ENCODE measurements at regions not wholly inside any gene's neighbourhood (a gene's known extent, or its start where the extent isn't known, plus 50 kb on each side); places are given as distances from the start of the nearest gene placed in this dataset.

DNA sequence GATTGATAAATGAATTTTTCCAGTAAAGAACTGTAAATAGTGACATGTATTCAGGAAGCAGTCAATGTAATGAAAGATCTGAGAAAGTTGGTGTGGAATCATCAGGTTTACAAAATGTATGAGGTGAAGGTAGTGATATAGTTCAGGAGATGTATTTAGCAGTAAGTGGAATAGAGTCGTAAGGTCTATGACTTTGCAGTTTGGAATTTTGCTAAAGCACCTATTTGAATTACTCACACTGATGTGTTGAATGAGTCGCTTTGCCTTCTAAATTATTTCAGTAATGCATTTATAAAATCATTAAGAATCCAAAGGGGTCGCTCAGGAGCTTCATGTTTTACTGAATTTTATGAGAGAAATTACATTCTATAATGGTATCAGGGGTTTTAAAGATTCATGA, 713.7 kb downstream of the DSC3 start:
- TF ChIP-seq CTCF (IDR thresholded peaks at IDR 0.05) (no peak), POLR2A (IDR thresholded peaks at IDR 0.05) (no peak)

Measured in heart left ventricle (tissue), 13 donors.